Breast epithelium (tissue), 3 donors: ENCODE measurements at regions not wholly inside any gene's neighbourhood (a gene's known extent, or its start where the extent isn't known, plus 50 kb on each side); places are given as distances from the start of the nearest gene placed in this dataset.

ENCODE experiments used
- CTCF ChIP-seq, 3 donors: fragments of 450-650 bp; IDR thresholded peaks; one replicate each; pipeline ENCODE4 v1.5.1; 2016 to 2017; ENCODE audit warnings: antibody characterized with exemption in 3 of 3, mild to moderate bottlenecking in 3 of 3, moderate library complexity in 3 of 3
- POLR2AphosphoS5 ChIP-seq, 3 donors: sonication (generic); formaldehyde crosslinking; IDR thresholded peaks; one replicate each; pipeline ENCODE4 v1.6.1; 2017; ENCODE audit warnings: antibody characterized with exemption in 3 of 3

GRCh38 chr6:160832422-160832821 lies 130.4 kb downstream of the PLG start:
- TF ChIP-seq CTCF (IDR thresholded peaks at IDR 0.05) = no peak
- no peak for TF ChIP-seq POLR2AphosphoS5 (IDR thresholded peaks at IDR 0.05)
